HG03135 (cell line): ENCODE measurements at regions not wholly inside any gene's neighbourhood (a gene's known extent, or its start where the extent isn't known, plus 50 kb on each side); places are given as distances from the start of the nearest gene placed in this dataset.
"Not testable (repeated sequence)": the region's sequence is repeated elsewhere in the genome, so short reads cannot be mapped to it uniquely, and the experiment has no call there.

Experiments
- ATAC-seq: cut with Tn5 transposase; IDR thresholded peaks from one replicate; pipeline ENCODE4 v1.9.1; 2021; ENCODE audit warnings: mild to moderate bottlenecking, moderate library complexity; ENCODE audit not compliant: unreplicated experiment

DNA sequence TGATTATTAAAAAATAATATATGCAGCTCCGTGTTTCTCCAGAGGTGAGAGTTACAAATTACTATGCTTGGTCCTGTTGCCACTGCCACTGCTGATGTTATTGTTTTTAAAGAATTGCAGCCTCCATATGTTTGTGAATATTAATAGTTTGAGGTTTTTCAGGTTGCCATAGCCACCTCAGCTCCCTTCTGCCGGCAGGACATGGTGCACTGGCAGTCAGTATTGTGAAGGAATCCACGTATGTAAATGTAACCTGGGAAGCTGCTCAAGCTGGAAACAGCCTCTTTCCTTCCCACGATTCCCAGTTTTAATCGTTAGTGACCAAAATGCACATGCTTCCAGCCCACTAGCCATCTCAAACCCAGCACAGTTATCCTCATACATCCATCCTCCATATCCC lies 184.4 kb upstream of the CCNG1 start:
- no peak for ATAC-seq

DNA sequence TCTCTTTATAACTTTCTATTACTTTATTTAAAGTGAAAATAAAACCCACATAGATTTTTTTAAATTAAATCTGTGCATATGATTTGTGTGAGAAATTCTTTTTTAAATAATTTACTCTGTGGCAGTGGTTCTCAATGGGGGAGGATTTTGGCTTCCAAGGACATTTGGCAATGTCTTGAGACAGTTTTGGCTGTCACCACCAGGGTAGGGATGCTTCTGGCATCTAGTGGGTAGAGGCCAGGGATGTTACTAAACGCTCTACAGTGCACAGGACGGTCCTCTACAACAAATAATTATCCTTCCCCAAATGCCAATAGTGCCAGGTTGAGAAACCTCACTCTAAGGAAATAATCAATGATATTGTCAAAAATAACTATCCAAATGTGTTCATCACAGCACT lies 177.9 kb upstream of the CCNG1 start:
- no peak for ATAC-seq

DNA sequence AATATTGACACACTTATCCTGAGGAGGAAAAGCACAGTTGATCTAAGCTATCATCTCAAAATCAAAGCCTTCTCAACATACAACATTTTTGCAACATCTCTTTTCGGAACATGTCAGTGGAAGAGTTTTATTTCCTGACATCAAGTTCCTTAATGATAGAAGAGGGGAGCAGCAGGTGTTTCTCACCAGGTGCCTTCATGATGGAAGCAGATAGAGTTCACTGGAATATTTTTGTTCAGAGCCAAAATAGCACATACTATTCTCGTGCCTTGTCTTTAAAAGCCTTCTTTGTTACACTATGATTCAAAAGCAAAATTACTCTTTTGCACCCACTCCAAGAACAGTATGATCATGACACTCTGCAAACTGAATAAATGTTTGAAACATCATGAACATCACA lies 176.9 kb upstream of the CCNG1 start:
- ATAC-seq: no peak

DNA sequence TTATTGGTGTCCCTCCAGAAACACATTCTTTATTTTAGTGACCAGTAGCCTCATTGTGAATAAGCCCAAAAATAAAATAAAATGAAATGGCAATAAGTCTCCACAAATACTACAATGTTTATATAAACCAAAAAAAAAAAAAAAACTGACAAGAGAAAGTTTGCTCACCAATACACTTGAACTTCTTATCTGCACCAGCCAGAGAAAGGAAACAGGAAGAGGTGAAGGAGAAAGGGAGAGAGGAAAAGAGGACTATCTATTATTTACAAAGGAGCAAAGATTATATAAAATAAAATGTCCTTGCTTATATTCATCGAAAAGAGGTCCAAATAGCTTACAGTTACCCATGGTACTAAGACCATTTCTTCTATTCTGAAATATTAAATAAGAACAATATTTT lies 176.4 kb upstream of the CCNG1 start:
- no peak for ATAC-seq

DNA sequence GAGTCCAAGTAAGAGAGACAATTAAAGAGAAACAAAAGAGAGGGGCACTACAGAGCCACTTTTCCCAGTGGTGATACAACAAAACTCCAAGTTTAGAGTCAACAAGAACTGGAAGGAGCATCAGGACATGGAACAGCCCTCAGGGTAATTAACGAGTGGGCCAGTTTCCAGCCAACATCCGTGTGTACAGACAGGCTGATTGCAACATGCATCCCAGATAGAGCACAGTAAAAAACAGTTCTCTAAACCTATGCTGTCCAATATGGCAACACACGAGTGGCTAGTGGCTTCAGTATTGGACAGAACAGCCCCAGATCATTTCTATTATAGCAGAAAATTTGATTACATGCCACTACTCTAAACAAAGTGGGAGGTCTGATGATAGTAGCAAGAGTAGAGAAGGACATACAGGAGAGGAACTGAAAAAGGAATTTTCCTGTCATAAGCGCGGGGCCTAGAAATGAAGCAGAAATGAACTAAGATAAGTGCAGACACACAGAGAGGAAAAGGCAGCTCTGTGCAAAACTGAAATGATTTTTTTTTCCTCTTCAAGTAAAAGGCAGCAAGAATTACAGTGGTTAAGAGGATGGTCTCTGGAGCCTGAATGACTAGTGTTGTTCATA lies 175.6 kb upstream of the CCNG1 start:
- ATAC-seq: no peak

DNA sequence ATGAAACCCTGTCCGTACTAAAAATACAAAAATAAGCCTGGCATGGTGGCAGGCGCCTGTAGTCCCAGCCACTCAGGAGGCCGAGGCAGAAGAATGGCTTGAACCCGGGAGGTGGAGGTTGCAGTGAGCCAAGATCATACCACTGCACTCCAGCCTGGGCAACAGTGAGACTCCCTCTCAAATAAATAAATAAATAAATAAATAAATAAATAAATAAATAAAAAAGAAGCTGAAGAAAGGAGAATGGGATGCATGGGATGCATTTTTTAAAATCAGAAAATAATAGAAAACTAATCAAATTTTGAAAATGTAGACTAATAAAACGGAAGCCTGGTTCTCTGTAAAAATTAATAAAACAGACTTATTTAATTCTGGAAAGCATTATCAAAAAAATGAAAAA lies 171.1 kb upstream of the CCNG1 start:
- ATAC-seq: not testable (repeated sequence)

DNA sequence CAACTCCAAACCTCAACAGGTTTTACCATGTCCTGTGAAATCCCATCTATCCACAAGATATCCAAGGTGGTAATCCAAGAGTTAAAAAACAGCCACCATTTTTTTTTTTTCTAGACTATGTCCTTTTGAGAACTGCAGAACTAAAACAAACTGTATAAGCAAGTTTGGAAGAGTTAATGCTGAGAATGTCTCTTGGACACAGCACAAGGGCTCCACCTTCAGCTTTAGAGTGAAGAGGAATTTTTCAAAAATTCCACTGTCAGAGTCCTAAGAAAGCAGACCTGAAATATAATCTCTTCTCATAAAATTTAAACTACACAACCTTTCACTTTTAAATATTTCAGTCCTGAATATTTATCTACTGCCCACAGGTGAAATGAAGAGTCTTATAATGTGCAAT lies 167.8 kb upstream of the CCNG1 start:
- ATAC-seq: no peak

DNA sequence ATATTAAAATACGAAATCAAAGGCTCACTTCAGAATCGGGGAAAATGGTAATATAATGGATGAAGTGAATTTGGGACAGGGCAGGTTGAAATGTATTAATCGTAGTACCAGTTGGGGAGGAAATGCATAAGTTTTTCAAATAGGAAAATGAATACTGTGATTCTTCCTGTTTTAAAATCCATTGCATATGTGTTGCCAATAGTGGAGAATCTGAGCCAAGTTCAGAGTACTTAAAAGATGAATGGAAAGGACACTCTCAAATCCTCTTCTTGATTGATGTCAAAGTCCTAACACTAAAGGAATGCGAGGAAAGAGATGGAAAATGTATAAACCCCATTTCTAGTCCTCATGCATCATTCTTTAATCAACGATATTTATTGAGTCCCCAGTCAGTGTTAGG lies 160.9 kb upstream of the CCNG1 start:
- ATAC-seq: no peak

DNA sequence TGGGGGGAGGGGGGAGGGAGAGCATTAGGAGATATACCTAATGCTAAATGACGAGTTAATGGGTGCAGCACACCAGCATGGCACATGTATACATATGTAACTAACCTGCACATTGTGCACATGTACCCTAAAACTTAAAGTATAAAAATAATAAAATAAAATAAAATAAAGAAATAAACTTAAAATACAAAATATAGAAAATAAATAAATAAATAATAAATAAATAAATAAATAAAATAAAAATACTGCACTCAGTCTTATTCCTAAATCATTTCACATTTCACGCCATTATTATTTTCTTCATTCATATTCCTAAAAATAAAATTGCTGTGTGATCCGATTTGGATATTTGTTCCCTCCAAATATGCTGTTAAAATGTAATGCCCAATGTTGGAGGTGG lies 156.5 kb upstream of the CCNG1 start:
- not testable (repeated sequence) for ATAC-seq

DNA sequence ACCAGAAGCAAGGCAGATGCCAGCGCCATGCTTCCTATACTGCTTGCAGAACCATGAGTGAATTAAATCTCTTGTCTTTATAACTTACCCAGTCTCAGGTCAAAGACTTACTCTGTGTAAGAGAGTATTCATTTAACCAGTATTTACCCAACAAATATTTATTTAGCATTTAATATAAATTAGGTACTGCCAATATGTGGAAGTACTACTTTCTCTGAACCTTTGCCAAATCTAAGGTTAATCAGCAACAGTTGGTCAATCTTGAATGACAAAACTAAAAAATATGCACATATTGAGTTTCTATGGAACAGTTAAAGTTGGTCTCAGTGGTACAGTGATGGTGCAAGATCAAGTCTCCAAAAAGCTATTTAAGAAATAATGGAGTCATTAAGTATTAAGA lies 155.9 kb upstream of the CCNG1 start:
- no peak for ATAC-seq

DNA sequence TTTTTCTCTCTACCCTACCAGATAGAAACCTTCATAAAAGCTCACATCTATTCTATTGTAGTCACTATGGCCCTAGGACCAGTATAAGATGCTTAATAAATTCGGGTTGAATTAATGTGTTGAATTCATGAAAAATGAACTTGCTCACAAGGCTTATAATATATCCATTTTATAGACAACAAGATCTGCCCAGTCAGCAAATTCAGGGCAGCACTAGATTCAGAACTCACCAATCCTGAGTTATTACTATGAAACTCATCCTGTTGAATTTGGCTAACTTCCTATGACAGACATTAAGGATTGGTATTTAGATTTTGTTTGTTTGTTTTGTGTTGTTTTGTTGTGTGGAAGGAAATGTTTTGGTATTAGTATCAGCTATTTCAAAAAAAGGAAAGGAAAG lies 143.6 kb upstream of the CCNG1 start:
- no peak for ATAC-seq

DNA sequence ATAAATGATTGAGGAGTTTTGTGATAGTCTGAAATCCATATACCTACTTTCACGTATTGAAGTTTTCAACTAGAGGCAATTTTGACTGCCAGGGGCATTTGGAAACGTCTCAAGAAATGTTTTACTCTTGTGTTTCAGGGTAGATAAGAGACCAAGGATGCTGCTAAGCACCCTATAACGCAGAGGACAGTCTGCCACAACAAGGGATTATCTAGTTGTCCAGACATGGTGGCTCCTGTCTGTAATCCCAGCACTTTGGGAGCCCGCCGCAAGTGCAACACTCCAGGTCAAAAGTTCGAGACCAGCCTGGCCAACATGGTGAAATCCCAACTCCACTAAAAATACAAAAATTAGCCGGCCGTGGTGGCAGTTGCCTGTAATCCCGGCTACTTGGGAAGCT lies 133.7 kb upstream of the CCNG1 start:
- no peak for ATAC-seq

DNA sequence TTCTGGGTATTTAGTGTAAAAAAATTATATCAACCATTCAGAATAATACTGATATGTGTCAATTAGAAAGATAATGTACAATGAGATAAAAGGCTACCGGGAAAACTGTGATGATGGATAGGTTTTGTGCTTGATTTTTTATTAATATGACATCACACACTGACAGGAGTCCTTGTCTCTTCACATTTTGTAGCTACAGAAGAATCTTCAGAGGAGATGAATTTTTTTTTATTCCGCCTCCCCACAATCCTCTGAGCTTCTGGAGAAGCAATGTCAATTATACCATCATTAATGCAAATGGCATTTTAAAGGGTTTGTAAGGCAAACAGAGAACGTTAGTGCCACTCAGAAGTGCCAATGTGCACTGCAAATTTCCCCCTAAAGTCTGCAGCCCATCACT lies 131.7 kb upstream of the CCNG1 start:
- no peak for ATAC-seq

DNA sequence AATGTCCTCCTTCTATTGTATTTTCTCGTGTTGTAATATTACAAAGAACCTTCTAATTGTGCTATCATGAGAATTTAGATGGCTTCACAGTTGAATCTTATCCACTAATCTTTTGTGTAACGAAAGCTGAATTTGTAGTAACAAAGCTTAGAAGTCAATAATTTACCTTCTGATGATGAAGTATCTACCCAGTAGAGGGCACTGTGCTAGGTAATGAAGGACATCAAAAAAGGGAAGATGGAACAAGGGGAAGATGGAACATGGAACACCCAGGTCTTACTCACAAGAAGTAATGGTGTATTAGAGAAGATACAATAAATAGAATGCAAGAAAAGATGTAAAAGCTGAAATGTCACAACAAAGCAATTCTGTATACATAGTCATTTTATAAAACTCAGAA lies 131.0 kb upstream of the CCNG1 start:
- ATAC-seq: no peak

DNA sequence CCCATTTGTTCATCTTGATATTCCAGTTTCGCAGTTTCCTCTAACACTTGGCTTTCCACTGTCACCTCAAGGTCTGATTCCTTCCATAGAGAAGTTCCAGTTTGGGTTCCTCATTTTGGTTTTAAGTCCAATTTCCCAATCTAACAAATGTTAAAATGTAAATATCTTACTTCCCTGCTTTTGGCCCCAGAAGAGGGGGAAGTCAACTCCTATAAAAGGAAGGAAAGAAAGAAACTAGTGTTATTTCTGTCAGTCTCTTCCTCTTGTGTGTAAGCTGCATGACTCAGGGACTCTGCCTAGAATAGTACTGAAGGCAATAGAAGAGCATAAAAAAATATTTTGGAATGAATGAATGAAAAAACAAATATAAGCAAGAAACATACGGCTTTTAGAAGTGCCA lies 127.5 kb upstream of the CCNG1 start:
- no peak for ATAC-seq

DNA sequence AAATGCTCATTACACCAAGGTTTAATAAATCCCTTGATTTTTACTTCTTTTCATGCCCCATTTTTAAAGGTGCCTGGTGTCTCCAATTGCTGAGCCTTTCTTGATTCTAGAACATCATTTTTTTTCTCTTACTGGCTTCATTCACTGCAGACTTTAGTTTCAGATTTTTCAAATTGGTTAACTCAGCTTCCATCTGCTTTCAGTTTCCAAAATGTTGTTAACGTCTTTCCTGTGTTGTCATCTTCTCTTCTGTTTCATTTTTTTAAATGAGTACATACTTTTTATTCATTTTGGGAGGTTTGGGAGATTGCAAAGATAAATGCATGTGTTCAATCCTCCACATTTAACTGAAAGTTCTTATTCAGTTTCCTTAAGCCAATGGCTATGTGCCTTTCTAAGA lies 126.4 kb upstream of the CCNG1 start:
- ATAC-seq: no peak

DNA sequence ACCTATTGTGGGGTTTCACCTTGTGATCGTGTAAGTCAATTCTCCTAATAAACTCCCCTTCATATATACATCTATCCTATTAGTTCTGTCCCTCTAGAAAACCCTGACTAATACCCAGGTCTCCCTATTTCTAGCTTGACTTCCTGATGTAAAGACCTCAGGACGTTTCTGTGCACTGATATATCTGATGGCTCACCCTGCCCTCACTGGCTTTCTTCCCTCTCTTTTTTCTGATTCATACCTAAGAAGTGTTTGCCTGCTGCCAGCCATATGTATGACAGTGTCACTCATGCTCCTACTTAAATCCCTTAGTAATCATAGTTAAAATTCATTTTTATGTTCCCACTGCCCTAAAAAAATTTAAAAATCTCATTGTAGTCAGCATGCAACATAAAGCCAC lies 124.8 kb upstream of the CCNG1 start:
- no peak for ATAC-seq

DNA sequence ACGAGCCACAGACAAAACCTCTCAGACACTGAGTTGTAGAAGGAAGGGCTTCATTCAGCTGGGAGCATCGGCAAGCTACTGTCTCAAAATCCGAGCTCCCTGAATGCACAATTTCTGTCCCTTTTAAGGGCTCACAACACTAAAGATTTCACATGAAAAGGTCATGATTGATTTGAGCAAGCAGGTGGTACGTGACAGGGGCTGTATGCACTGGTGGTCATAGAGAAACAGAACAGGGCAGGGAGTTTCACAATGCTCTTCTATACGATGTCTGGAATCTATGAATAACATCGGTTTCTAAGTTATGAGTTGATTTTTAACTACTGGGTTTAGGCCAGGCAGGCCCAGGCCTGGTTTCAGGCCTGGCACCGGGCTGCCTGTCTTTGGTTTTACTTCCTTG lies 124.3 kb upstream of the CCNG1 start:
- ATAC-seq: not testable (repeated sequence)

DNA sequence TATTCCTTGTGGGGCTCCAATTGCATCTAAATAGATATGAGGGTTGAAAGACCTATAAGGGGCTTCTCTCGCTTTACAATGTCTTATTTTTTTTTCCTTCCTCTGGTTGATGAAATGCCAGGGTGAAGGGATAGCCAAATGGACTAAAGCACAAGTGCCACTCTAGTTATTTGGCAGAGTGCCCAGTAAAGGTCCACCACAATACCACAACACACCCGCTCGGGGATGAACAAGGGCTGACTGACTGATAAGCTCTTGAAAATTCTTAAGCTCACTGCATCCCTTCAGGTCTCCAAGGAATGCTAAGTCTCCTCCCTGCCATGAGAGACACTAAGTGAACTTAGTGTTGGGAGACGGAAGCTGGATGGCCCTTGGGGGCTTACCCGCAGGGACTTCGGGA lies 121.0 kb upstream of the CCNG1 start:
- ATAC-seq: not testable (repeated sequence)

DNA sequence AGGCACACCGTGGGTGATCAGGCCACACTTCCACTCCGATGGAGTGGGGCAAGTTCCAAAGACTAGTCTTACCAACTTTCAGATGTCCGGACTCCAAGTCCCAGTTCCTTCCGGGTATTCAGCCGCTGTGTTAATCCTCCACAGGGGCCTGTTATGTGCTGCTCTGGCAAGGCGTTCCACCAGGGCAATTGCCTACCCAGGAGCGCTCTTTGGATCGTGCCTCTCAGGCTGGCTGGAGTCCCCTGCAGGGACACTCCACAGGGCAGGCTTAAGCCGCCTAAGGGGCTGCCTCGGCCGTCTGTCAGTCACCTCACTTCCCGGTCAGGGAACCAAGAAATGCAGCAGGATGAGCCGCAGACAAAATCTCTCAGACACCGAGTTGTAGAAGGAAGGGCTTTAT lies 118.7 kb upstream of the CCNG1 start:
- ATAC-seq: no peak

DNA sequence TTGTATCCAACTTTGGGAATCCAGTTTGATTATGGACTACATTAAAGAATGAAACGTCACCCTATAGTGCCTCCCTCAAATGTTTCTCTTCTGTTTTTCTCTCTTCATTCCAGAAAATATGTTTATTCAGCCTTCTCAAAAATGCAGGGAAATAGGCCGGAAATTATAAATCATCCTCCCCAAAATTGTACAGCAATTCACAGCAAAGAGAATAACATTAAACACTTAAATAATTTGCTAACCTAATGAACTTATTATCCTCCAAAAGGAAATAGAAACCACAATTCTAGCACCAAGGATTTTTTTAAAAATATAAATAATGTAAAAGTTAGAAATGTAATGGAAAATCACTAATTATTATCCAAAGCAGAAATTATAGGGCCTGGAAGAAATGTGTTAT lies 115.9 kb upstream of the CCNG1 start:
- no peak for ATAC-seq

DNA sequence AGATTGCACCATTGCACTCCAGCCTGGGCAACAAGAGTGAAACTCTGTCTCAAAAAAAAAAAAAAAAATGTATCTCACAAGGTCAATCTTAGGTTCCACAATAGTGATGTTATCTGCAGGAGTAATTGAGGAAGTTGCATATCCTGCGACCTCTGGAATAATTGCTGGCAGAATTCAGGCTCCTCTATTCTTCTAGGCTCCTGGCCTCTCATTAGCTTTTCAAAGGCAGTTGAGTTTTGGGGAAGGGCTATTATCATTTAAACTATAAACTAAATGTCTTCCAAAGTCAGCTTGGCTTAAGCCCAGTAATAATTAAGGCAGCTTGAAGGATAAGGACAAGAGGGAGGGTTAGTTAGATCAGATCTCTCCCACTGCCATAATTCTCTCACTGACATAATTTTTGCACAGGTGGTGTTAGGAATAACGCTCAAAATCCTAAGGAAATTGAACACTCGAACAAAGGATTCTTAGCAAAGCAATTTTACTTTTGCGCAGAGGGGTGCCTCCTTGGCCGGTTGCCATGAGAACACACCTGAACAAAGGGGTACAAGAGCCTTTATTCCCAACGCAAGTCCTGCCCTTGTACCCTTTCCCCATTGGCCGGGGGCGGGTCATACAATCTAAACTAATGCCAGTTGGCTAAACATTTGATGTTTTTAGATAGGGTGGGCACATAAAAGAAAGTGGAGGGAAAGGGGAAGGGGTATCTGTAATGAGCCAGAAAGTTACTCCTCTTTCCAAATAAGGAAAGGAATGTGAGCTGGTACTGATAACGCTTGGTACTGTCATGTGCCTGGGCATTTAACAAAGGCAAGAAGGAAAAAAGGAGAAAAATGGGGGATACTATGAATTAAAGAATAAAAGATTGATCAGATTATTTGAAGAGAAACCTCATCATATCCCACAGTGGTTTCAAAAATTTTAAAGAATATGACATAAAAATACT lies 106.4 kb upstream of the CCNG1 start:
- ATAC-seq: no peak

DNA sequence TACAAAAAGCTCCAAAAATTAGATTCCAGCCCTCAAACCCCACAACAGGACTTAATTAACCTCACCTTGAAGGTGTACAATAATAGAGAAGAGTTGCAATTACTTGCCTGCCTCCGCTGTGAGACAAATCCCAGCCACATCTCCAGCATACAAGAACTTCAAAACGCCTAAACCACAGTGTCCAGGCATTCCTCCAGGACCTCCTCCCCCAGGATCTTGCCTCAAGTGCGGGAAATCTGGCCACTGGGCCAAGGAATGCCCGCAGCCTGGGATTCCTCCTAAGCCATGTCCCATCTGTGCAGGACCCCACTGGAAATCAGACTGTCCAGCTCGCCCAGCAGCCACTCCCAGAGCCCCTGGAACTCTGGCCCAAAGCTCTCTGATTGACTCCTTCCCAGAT lies 101.3 kb upstream of the CCNG1 start:
- ATAC-seq: not testable (repeated sequence)
